ENCODE measurements at regions not wholly inside any gene's neighbourhood (a gene's known extent, or its start where the extent isn't known, plus 50 kb on each side); places are given as distances from the start of the nearest gene placed in this dataset.

DNA sequence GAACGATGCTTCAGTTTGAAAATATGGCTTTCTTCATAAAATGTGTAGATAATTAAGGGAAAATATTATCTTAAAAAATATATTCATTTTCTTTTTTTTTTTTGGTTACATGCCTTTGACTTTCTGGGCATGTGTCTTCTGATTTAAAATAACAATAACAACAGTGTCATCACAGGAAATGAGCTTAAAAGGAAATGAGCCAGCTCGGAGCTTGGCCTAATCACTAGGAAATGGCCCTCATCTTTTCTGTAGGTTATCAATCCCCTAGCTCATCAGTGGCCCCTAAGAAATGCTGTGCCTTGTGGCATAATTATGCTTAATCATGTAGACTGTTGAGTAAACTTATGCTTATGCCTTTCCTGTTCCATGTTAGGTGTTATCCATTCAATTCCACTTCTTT, 141.8 kb upstream of the FHL2 start:
- no peak overlapping the region for H3K4me3 ChIP-seq (replicated peaks in 1 of 2; ENCODE audit: low read depth in 1 of 2, low read length in 2 of 2)
- no peaks in the 10 kb centered on the region for H4K20me1 ChIP-seq (ENCODE audit: insufficient read depth)
- H3K9me2 ChIP-seq (ENCODE audit: insufficient read depth), result no peaks in the 10 kb centered on the region
- H3K4me1 ChIP-seq (ENCODE audit: control insufficient read depth in 1 of 2, insufficient read depth in 2 of 2, low read length in 2 of 2), result peaks cover 0 to 8% of the 10 kb centered on the region in 2 experiments; a peak in 1 of 4 replicates
- no peak overlapping the region for H3K27ac ChIP-seq (ENCODE audit: low read depth, low read length)
- TF ChIP-seq JUND (IDR thresholded peaks at IDR 0.05) (no peak), SIN3A (IDR thresholded peaks at IDR 0.05; ENCODE audit: low read depth) (no peak), ZNF274 (IDR thresholded peaks at IDR 0.05; ENCODE audit: low read depth, low read length) (no peak), ZFX (IDR thresholded peaks at IDR 0.05) (no peak), POLR2AphosphoS5 (IDR thresholded peaks at IDR 0.05; ENCODE audit: low read depth, low read length) (no peak), FOSL1 (IDR thresholded peaks at IDR 0.05; ENCODE audit: low read depth) (no peak), CBX3 (IDR thresholded peaks at IDR 0.05; ENCODE audit: low read depth) (no peak), TCF7L2 (IDR thresholded peaks at IDR 0.05; ENCODE audit: borderline replicate concordance, extremely low read depth, insufficient read depth, insufficient read length) (no peak)
- TF ChIP-seq, protein P1, sequence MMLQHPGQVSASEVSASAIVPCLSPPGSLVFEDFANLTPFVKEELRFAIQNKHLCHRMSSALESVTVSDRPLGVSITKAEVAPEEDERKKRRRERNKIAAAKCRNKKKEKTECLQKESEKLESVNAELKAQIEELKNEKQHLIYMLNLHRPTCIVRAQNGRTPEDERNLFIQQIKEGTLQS (IDR thresholded peaks at IDR 0.05), result no peak
- TF ChIP-seq, protein P2, sequence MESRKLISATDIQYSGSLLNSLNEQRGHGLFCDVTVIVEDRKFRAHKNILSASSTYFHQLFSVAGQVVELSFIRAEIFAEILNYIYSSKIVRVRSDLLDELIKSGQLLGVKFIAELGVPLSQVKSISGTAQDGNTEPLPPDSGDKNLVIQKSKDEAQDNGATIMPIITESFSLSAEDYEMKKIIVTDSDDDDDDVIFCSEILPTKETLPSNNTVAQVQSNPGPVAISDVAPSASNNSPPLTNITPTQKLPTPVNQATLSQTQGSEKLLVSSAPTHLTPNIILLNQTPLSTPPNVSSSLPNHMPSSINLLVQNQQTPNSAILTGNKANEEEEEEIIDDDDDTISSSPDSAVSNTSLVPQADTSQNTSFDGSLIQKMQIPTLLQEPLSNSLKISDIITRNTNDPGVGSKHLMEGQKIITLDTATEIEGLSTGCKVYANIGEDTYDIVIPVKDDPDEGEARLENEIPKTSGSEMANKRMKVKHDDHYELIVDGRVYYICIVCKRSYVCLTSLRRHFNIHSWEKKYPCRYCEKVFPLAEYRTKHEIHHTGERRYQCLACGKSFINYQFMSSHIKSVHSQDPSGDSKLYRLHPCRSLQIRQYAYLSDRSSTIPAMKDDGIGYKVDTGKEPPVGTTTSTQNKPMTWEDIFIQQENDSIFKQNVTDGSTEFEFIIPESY (IDR thresholded peaks at IDR 0.05; ENCODE audit: extremely low read depth, insufficient replicate concordance, low read length), result no peak
- no peaks in the 10 kb centered on the region for H3K9me3 ChIP-seq (ENCODE audit: control insufficient read depth in 1 of 2, insufficient read depth in 1 of 2, low read depth in 1 of 2, low read length in 2 of 2)
- no peak overlapping the region for H3K4me2 ChIP-seq (ENCODE audit: low read length)
- ATAC-seq (no peak), DNase-seq (ENCODE audit: low read depth, low spot score) (no peak)
- ChIA-PET POLR2A (no interaction called here), RAD21 (ENCODE audit: low non-redundant PET in 1 of 2, low total read pairs in 2 of 2, uncharacterized antibody in 2 of 2, unreplicated experiment in 2 of 2) (no interaction called here), CTCF (no interaction called here)
- H3K36me3 ChIP-seq (ENCODE audit: control insufficient read depth in 1 of 2, insufficient read depth in 2 of 2, low read length in 2 of 2), result no peaks in the 10 kb centered on the region
- intact Hi-C loops (cut with micrococcal nuclease), result loop anchor here (10.0 kb wide), 1 partner anchor 426 kb away; no protein-coding TSS in a partner anchor
- H3K79me2 ChIP-seq (ENCODE audit: insufficient read depth, low read length), result no peaks in the 10 kb centered on the region
- BruUV-seq (replicated peaks), result no TSS peak
- H2AFZ ChIP-seq (ENCODE audit: low read depth, low read length, poor library complexity, severe bottlenecking), result no peak overlapping the region
- H3K9ac ChIP-seq (ENCODE audit: low read length), result no peak overlapping the region
- peaks cover 10% of the 10 kb centered on the region; the same call in 1 of the 2 replicates for H3K27me3 ChIP-seq (ENCODE audit: insufficient read depth, low read length)

Data from HCT116 (cell line).